Fibroblast of skin of left biceps (primary cell): ENCODE measurements at regions not wholly inside any gene's neighbourhood (a gene's known extent, or its start where the extent isn't known, plus 50 kb on each side); places are given as distances from the start of the nearest gene placed in this dataset.
"Not testable (repeated sequence)": the region's sequence is repeated elsewhere in the genome, so short reads cannot be mapped to it uniquely, and the experiment has no call there.

ENCODE experiments used
- DNase-seq, 2 experiments: peaks; one replicate each; pipeline ENCODE4 v3.0.0-alpha.2; 2013; ENCODE audit warnings: low read depth in 2 of 2

DNA sequence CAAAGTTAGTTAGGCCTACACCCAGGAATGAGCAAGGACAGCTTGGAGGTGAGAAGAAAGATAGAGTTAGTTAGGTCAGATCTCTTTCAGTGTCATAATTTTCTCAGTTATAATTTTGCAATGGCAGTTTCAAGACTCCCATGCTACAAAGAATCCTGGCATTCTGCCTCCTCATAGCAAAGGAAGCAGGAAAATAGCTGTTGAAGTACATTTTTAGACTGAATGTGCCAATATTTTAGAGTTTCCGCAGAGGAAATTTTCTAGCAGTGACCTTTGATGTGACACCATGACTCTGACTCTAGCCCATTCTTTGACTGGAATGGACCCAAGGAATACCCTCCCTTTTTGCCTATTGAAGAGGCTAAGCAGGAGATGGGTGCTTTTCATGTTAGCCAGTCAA lies 371.7 kb downstream of the PIK3C3 start:
- no peak for DNase-seq

DNA sequence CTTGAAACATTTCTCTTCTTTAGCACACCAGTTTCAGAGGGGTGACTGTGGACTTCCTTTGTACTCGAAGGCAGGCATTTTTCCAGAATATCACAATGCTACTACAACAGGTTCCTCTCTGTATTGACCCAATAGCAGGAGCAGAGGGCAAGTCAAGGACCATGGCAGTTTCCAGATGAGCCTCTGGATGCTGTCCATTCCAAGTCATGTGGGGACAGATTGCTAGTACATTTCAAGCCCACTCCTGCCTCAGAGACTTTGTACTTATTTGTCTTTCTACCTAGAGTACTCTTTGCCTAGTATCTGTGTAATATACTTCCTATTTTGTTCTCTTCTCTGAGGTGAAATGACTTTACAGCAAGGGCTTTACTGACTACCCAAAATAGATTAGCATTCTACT lies 373.9 kb downstream of the PIK3C3 start:
- no peak for DNase-seq

DNA sequence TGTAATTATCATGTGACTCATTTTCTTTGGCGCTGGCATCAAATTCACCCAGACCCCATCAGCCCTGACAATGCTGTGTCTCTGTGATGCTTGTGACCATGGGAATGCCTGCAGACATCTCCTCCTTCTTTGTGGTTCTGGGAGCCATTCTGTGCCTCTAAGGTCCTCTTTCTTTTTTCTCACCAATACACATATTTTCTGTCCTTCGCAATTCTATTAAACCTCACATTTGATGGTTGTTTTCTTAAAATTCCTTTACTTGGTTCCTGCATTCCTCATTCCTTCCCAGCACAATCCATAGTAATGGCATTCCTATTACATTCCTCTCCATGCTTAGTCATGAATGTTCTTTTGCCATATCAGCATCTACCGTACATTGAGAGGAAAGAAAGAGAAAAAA lies 375.3 kb downstream of the PIK3C3 start:
- DNase-seq = peak in 1 of 2 experiments; percentile 3

DNA sequence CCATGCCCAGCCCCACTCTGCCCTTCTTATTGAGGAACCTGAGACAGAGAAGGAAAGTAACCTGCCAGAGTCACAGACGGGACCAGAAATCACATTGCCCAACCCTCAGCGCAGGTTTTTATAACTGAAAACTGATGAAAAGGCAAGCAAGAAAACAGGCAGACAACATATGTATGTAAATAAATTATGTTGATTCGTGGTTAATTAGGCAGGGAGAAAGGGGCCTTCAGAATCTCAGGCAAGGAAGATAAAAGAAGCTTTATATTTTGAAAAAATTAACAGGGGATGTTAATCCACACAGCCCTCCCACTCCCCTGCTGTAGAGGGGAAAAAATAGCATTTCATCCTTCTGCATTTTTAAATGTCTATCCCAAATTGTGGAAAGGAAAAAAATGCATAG lies 378.5 kb downstream of the PIK3C3 start:
- DNase-seq = no peak

DNA sequence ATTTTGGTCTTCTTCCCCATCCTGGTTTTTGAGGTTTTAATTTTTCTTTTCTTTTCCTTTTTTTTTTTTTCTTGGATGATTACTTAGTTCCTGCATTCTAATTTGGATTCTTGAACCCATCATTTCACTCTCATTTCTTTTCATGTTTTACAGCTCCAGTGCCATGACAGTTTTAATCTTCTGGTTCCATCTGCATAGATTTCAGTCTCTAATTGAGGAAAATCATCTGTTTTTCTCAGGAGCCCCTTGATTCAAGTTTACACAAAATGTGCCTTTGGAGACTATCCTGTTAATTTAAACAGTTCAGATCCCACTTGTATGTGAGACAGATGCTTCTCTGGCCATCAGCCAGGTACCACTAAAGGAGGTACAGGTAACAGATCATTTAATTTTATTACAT lies 379.9 kb downstream of the PIK3C3 start:
- DNase-seq = no peak

DNA sequence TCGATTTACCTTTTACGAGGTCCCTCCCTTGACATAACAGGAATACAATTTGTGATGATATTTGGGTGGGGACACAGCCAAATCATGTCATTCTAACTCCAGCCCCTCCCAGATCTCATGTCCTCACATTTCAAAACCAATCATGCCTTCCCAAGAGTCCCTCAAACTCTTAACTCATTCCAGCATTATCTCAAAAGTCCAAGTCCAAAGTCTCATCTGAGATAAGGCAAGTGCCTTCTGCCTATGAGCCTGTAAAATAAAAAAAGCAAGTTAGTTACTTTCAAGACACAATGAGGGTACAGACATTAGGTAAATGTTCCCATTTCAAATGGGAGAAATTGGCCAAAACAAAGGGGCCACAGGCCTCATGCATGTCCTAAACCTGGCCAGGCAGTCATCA lies 381.1 kb downstream of the PIK3C3 start:
- no peak for DNase-seq

DNA sequence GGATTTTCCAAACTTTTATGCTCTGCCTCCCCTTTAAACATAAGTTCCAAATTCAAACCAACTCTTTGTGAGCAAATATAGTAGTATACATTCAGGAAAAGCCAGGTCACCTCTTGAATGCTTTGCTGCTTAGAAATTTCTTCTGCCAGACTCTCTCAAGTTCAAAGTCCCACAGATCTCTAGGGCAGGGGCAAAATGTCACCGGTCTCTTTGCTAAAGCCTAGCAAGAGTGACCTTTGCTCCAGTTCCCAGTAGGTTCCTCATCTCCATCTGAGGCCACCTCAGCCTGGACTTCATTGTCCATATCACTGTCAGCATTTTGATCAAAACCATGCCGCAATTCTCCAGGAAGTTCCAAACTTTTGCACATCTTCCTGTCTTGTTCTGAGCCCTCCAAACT lies 382.3 kb downstream of the PIK3C3 start:
- not testable (repeated sequence) for DNase-seq

DNA sequence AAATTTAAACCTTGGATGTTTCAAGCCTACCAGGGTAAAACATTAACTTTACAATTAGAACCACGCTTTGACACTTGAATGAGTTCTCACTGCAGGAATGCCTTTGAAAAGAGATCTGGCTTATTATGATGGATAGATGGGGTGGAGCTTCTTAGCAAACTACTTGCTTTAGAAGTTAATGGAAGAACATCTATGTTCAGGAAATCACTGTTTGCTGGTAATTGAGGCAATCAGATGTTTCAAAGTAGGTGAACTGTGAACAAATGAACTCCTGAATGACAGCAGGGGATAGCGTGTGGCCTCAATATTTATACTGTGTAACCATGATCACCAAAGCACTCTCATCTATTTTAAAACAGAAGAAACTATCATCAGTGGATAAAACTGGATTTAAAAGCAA lies 383.6 kb downstream of the PIK3C3 start:
- no peak for DNase-seq

DNA sequence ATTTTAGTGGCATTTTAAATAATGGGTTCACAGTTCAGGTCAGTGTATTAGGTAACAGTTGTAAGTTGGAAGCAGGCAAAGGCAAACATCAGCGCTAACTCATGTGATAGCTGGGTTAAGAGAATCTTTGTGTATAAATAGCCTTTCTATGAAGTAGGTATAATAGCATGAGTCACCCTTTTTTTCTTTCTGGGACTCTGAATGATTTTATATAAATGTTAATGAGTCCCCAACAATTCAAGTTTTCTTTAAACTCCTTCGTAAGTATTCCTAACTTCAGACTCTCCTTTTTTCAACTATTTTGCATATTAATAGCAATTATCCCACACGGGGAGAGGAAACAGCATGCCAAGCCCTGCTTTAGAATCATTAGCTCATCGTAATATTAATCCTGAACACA lies 384.3 kb downstream of the PIK3C3 start:
- no peak for DNase-seq

DNA sequence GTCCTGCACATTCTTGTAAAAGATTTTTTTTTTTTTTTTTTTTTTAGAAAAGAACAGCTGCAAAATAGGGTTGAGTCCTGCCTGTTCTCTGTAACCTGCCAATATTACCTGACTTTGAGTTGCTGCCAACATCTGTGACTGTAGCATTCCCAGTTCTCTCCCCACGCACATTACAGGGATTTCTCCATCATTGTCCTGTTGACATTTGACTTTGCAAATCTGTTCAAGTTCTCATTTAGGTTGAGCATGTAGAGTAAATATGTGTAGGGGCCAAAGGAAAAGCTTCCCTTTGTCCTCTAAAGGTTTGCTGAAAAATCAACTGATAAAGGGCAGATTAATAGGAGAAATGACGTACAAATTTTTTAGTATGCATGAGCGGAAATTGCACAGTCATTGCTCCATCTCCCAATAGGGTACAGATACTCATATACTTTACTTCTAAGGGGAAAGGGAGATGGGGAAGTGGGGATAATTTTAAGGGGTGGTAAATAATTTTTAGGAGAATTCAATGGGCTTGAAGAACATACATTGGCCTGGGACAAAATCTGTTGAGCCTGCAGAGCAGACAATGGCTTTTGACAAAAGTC lies 385.5 kb downstream of the PIK3C3 start:
- no peak for DNase-seq

DNA sequence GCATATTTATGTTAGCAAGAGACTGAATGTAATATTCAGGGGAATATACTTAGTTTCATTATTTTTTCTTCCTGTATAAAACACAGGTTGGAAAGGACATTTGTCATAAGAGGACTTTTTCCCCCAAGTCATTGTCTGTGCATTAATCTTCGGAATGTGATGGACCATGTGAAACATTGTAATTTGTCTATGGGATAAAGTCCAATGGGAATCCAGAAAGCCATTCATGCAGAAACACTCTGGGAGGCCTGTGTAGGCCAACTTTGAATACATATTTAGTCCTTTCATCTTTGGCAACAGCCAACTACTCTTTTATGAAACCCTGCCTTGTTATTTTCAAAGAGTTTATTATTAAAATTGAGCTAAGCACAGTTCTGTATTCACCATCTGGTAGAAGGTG lies 386.4 kb downstream of the PIK3C3 start:
- no peak for DNase-seq

DNA sequence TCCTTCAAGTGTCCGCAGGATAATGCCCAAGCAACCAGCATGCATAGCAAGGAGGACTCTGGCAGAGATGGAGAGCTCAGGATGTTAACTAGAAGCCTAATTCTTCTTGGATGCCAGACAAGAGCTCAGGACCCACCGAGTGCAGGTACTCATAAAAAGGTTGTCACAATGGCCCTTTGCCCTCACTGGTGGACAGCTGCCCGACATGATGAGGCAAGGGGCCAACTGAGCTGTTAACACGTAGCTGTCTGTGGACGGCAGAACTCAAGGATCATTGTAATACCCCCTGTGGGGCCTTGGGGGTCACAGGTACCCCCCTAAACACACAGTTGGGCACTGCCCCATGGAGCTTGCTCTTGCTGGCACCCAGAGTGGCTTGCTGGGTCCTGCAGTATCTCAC lies 393.7 kb downstream of the PIK3C3 start:
- DNase-seq = no peak

DNA sequence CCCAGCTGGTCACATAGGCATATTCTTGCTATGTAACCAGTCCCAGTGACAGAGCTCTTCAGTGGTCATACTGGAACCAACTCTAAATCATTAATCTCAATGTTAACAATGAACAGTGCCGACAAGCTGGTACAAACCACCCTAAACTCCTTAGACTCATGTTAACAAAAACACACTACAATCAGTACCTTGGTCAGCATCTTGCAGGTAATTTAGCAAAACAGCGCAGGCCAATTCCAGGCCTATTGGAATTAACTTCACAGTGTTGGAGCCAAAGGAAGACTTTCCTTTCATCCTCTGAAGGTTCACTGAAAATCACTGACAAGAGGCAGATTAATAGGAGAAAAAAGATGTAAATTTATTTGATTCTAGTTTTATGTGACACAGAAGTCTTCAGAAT lies 396.4 kb downstream of the PIK3C3 start:
- DNase-seq = no peak

DNA sequence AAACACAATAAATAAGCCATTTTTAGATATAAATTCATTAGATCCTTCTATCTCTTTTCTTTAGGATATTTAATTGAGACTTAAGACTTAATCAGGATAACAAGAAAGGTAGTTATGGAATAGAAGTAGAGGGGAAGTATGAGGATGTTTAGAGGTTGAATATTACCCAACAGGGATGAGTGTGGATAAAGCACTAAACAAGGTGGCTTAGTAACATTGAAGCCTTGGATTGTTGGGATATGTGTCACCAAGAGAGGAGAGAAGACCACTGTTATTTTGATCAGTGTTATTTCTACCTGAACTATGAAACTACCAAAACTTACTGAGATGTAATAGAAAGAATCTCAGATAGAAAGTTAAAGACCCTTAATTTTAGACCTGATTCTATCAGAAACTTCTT lies 405.7 kb downstream of the PIK3C3 start:
- DNase-seq = no peak

DNA sequence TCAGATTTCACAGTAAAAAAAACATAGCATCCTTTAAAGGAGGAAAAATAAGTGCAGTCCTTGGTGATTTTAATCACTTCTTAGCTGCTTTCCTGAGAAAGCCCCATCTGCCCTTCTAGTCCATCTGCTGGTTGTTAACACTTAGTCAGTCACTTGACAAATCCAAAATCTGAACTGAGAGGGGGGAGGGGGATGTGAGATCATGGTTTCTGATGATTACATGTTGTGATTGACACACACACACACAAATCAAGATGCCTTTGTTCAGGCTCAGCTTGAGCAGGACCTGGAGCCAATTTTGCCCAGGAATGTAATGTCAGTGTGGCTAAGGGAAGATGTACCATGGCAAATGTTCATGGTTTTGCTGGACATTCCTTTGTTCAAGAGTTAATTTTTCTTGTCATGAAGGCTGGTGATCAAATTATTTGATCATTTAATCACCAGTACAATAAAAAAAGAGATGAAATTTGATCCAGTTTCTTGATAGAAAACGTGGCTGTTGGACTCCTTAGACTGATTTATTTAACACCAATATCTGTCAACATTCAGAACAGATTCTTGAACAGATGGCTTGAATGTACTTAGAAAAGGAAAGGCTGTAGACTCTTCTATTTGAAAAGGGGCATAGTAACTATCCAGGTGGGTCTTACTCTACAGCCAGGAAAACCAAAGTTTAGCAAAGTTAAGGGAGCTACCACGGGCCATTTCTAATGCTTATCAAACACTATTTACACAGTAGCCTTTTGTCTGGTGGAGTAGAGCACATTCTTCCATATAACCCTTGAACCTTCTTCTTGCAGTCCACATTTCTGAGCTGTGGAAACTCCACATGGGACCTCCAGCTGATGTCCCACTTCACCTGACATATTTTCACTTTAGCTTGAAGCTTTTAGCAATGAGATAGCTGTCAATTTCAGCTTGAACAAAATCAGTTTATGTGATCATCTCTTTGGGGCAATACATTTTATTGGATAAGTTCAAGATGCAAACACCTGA lies 408.7 kb downstream of the PIK3C3 start:
- DNase-seq = no peak

DNA sequence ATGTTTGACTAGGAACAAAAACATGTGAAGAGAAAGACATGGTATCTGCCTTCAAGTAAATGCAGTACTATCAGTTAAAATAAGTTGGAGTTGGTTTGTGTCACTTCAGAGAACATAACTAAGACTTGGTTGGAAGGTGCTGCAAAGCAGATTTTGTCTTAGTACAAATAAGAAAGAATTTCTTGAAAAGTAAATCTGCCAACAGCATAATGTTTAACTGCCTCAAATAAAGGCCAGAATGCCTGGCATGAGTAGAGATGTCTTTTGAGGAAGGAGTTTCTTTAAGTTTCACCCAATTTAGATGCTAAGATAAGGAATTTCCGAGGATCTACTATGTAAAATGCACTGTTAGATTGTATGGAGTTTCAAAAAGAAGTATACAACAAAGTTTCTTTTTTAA lies 409.7 kb downstream of the PIK3C3 start:
- DNase-seq = no peak

DNA sequence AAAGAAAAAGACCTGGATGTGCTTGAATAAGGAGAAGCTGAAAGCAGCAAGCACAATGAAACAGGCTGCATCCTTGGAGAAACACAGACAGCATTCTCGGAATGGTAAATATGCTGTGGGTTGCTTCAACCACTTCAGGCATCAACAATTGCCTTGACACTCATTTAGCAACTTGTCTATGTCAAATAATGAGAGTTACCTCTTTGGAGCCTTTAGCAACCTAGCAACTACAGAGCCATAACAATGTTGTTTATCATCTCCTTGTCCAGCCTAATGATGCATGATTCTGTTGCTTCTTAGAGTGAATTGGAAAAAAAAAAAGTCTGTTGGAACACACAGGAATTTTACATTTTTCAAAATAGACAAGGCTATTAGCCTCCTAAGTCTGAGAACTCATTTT lies 410.6 kb downstream of the PIK3C3 start:
- no peak for DNase-seq

DNA sequence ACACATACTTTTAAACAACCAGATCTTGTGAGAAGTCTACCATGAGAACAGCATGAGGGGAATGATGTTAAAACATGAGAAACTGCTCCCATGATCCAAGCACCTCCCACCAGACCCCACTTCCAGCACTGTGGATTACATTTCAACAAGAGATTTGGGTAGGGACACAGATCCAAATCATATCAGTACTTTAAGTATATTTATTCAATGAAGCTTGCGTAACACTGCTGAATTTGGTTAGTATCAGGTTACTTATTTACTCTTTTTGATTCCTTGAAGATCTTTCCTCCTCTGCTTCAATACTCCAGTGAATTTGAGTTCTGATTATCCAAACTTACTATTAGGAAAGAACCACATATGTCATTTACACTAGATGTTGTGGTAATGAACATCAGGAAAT lies 418.6 kb downstream of the PIK3C3 start:
- no peak for DNase-seq

DNA sequence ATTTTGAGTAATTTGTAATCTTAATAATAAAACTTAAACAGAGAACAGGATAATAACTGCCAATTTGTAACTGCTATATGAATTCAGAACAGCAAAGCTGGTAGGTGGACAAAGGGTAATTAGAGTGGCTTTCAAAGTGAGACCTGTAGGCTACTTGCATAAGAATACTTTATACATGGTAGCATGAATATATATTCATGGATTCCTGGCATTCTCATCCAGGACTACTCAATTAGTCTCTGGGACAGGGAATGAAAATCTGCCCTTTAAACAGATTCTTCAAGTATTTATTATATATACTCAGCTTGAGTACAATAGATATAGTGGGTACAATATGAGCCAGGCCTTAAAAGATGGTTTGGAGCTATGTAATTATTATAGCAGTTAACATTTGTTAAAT lies 419.9 kb downstream of the PIK3C3 start:
- DNase-seq = no peak

DNA sequence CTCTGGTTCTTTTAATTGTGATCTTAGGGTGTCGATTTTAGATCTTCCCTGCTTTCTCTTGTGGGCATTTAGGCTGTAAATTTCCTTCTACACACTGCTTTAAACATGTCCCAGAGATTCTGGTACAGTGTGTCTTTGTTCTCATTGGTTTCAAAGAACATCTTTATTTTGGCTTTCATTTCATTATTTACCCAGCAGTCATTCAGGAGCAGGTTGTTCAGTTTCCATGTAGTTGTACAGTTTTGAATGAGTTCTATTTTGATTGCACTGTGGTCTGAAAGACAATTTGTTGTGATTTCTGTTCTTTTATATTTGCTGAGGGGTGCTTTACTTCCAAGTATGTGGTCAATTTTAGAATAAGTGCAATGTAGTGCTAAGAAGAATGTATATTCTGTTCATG lies 423.8 kb downstream of the PIK3C3 start:
- not testable (repeated sequence) for DNase-seq

DNA sequence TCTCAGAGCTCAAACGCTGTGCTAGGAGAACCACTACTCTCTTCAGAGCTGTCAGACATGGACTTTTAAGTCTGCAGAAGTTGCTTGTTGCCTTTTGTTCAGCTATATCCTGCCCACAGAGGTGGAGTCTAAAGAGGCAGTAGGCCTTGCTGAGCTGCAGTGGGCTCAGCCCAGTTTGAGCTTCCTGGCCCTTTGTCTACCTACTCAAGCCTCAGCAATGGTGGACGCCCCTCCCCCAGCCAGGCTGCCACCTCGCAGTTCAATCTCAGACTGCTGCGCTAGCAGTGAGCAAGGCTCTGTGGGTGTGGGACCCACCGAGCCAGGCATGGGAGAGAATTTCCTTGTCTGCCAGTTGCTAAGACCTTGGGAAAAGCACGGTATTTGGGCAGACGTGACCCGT lies 426.2 kb downstream of the PIK3C3 start:
- DNase-seq = not testable (repeated sequence)

DNA sequence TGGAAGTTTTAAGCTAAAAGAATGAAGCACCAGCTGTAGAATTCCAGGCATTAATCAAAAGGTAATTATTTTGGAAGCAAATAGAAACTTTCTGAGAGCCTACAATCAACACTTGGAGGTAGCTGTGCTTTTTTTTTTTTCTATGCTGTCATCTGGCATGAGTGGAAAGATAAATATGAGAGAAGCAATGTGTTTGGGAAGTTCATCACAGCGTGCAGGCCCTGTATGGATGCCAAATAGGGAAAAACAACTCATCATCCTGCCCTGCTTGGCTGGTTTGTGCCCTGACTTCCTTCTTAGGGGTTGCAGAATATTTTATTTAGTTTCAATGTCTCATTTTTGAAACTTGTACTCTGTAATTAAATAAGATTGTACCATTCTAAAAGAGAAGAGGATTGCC lies 437.4 kb downstream of the PIK3C3 start:
- no peak for DNase-seq

DNA sequence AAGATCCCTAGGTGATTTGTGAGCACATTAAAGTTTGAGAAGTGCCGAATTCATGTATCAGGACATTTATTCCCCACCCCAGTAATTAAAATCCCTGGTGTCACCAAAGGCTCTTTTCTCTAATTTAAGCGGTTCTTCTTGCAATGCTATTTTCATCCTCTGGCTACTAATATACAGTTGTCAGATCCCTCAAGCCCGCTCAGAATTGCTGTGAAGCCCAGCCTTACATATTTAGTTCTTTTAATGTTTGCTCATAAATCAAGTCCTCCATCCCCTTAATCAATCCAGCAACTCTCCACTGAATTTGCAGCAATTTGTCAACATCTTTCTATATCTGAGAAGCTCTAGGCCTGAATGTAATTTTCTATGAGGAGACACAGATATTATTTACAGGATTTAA lies 437.9 kb downstream of the PIK3C3 start:
- DNase-seq = no peak
